ENCODE measurements at regions not wholly inside any gene's neighbourhood (a gene's known extent, or its start where the extent isn't known, plus 50 kb on each side); places are given as distances from the start of the nearest gene placed in this dataset.

DNA sequence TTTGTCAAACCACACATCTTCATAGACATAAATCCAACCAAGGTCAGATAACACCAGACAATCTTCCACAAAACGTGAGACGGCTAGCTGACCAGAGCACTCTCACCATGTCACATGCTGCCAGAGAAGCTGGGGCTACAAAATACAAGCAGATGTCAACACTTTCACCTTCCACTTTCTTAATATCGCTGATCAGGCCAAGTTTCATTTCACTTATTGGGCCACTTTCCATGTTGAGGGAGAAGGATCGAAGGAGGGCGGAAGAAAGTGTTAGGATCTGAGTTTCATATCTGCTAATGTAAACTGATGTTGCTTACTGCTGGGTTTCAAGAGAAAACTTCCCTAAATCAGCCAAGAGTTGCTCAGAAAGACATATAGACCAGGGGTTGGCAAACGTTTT is 177.0 kb upstream of the PRDM1 start:
- no peak for DNase-seq (ENCODE audit: low read depth, low spot score)

DNA sequence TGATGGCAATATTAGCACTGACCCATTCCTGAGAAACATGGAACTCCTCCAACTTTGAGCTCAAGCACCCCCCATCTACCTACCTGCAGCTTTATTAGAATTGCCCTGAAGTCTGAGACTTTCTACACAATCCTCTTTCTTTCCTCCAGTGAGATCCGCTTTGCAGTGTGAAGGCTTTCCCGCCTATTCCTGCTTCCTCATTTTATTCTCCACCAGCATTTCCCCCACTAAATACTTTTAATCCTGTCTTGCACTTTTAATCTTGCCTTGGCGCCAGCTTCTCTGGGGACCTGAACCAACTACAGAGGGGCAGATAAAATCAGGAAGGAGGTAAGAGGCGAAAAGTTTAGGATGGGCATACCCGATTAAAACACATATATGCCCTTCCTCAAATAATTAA is 178.1 kb upstream of the PRDM1 start:
- no peak for DNase-seq (ENCODE audit: low read depth, low spot score)

DNA sequence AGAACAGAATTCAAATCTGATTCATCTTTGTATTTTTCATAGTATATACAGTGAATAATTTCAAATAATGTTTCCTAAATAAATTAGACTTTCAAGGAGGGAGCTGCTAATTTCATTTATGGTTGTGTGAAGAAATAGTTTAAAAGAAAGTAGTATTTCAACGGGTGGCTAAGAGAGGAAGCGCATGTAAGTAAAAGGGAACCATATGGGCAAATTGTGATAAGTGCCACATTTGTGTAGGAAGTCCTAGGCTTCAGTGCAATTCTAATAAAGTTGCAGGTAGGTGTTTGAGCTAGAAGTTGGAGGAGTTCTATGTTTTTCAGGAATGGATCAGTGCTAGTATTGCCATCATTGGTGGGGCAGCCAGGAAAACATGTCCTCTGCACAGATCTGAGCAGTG is 178.8 kb upstream of the PRDM1 start:
- no peak for DNase-seq (ENCODE audit: low read depth, low spot score)

DNA sequence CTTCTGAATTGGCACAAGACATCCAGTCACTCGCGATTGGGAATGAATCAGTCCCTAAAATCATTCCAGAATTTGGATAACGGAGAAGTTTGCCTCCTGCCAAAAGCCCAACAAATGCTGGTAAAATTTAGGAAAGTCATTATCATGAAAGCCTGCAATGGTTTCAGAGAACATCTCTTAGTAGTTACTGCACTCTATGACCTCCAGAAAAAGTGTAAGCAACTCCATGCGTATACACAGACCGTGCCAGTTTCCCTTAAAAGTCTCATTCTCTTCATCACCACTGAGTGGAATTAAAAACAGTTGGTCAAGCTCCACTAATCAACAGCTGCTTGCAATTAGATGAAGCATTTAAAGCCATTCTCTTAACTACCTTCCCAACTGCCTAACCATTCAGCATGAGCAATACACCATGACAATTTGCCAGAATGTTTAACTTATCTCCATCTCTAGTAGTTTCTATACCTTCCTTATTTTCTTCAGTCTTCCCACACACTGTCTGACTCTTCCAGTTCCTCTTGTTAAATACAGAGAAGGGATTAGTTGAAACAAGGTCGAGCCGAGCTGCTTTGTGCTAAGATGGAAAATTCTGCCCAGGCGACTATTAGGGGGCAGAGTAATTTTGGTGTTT is 183.6 kb upstream of the PRDM1 start:
- DNase-seq (ENCODE audit: low read depth, low spot score): no peak

DNA sequence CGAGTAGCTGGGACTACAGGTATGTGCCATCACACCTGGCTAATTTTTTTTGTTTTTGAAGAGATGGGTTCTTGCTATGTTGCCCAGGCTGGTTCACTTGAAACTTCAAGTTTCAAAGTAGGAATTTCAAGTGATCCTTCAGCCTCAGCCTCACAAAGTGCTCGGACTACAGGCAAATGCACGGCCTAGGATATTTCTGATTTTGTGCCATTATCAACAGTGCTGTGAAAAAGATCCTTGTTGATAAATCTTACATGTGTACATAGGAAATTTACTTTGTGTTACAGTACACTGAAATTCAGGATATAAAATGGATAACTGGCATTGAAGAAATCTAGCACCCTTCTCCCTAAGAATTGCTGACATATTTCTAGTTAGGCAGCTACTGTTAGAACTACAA is 184.6 kb upstream of the PRDM1 start:
- DNase-seq (ENCODE audit: low read depth, low spot score): no peak

DNA sequence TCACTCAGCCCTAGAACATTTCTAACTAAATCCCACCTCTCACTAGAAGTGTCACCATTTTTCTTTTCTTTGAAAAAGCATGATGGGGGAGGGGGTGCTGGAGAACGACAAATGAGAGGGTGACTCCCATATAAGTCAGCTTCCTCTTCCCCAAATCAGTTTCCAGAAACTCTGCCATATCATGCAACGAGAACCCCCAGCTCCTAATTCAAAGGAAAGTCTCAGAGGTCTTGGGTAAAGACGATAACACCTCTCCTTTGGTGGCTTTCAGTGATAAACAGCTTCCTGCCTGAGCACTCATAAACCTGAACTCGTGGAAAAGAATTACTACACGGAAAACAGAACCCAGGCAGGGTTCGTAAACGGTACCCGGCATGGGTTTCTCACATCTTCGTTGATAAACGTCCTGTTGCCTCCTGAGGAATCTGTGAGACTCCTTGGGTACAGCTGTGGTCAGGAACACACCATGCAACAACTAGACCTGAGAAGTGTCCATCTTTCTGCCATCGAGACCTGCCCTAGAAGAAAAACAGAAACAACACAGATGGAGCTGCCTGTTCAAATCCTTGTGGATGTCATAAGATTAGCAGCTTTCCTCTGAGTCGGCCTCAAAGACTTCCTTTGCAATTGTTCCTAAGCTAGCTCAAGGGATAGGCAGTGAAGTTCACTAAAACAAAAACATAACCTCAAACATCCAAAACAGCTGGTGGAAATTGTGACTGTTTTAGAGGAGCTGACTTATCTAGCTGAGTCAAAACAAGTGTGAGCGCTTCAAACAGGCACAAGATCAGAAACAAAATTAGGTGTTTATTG is 185.8 kb upstream of the PRDM1 start:
- peak; percentile 7 for DNase-seq (ENCODE audit: low read depth, low spot score)

DNA sequence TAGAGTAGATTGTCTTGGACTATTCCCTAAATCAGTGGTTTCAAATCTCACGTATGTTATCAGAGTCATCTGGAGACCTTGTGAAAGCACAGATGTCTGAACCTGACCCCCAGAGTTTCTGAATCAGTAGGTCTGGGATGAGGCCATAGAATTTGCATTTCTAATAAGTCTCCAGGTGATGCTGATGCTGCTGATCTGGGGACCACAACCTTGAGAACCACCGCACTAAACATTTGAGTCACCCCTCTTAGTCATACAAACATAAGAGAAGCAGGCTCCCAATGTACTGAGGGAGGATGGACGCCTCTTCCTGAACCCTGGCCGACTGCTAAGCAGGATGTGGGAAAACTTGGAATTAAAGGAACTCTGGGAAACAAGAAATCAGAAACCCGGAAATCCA is 187.8 kb upstream of the PRDM1 start:
- no peak for DNase-seq (ENCODE audit: low read depth, low spot score)

DNA sequence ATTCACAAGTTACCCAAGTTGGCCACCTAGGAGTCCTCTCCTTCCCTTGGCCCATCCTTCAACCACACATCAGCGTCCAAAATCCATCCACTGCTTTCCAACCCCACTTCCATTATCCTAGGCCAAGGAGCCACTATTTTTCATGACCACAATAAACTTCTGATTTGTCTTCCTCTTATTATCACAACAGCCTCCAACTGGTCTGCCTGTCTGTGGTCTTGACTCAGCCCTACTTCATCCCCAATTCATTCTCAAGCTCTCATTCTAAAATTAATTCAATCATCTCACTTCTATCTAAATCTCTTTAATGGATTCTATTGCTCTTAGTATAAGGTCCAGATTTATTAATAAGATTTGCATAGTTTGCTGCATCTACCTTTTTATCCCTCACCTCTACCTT is 189.0 kb upstream of the PRDM1 start:
- no peak for DNase-seq (ENCODE audit: low read depth, low spot score)

DNA sequence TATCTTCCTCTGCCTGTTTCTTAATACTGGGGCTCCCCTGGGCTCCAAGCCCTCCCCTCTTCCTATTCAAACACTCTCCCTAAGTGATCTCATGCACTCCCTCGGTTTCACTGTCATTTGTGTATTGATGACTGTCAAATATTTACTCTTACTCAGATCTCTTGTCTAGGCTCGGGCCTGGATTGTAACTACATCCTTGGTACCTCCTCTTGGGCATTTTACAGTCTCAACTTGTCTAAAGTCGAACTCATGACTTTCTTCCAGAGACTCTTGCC is 189.4 kb upstream of the PRDM1 start:
- no peak for DNase-seq (ENCODE audit: low read depth, low spot score)

DNA sequence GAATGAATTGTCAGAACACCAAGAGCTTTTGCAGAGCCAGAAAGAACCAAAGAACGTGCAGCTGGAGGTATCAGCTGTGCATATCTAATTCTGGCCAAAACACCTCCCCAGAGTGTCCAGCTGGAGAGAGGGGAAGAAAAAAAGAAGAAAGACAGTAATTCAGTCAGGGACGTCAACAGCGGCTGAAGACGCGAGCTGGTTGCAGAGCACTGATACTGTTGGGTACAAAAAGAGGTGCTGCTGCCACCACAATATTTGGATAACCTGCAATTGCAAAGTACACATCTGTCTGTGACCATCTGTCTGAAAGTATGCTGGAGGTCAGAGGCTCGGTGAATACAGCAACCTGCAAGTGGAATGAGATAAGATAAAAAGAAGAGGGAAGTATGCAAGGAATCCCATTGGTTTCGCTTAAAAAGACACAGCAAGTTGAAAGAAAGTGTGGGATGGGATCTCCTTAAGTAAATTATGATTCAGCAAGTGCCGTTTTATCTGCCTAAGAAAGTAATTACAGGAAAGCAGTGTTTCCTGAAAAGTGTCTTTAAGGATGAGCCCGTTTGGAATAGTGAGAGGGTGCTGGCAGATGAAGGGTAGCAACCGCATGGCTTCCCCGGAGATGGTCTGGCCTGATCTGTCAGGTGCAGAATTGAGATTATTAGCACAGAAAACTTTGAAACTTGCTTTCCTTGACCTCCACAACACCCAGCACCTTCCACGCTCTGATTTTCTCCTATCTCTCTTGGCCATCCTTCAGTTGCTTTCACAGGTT is 189.9 kb upstream of the PRDM1 start:
- DNase-seq (ENCODE audit: low read depth, low spot score): no peak

DNA sequence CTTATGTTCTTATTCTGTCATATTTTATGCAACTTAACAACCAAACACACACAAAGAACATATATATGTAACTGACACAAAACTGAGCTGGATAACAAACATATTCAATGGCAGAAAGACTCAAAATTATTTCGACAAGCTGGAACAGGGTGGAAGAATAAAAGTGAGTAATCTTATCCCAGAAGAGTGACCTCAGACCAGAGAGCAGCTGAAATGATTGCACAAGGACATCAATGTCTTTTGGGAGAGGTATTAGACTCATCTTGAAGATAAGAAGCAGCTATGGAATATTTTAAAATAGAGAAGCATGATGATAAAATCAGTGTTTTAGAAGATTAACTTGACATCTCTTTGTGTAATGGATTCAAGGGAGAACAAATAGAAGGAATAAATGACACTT is 191.6 kb upstream of the PRDM1 start:
- DNase-seq (ENCODE audit: low read depth, low spot score): no peak

DNA sequence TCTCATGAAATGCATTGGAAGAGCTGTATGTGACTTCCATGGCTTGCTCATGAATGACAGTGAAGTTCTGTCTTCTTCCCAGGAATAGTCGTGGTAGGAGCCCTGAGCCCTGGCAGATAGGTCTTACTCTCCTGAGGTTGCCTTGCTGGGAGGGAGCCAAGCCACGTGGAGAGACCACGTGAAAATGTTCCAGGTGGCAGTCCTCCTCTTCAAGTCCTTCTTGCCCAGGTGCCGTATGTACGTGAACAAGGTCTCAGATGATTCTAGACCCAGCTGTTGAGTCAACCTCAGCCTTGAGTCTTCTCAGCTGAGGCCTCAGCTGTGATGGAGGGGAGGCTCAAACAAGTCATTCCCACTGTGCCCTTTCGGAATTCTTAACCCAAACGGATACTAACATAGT is 192.4 kb upstream of the PRDM1 start:
- DNase-seq (ENCODE audit: low read depth, low spot score): no peak

DNA sequence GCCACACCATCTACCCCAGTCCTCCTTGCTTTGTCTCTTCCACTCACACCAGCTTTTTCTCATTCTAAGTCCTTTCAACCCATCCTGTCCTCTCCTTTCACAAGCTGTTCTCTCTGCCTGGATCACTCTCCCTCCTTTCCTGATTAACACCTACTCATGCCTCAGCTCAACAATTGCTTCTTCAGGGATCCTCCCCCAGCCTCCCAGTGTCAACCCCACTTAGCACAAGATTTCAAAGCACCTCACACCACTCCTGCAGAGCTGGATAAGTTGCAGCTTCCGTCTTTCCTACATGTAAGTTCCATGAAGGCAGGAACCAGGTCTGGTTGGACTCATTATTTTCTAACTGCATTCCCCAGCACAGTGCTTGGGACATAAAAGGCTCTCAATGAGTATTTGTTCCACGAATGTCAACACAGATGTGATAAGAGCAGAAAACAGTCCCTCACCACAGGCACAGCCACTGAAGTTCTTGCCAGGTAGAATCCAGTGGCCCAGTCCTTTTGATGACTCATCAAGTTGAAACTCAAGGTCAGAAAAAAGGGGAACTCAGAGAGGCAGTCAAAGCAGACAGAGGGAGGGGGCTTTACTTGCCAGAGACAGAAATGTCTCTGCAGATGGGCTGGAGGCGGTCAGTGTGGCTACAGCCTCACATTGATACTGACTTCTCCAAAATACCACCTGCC is 193.4 kb upstream of the PRDM1 start:
- no peak for DNase-seq (ENCODE audit: low read depth, low spot score)

DNA sequence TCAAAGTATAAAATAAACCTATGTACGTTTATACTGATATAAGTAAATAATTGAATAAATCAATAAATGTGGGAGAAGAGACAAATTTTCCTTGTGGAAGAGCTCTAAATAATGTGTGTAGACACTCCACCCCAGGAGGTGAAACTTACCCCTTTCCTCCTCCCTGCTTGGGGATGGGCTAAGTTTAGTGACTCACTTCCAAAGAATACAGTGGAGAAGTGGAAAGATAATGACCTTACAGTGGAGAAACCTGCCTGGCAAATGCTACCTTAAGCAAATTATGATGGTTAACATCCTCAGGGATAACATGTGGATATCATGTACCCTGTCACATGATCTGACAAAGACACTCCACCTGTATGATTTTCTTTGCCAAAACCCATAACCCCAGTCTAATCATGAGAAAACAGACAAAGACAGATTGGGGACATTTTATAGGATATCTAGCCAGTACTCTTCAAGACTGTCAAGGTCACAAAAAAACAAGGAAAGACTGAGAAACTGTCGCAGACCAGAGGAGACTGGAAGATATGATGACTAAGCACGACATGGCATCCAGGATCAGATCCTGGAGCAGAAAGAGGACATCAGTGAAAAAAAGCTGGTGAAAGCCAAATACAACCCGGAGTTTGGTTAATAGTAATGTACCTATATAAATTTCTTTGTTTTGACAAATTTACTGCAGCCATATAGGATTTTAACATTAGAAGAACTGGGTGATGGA is 195.5 kb upstream of the PRDM1 start:
- DNase-seq (ENCODE audit: low read depth, low spot score): no peak

DNA sequence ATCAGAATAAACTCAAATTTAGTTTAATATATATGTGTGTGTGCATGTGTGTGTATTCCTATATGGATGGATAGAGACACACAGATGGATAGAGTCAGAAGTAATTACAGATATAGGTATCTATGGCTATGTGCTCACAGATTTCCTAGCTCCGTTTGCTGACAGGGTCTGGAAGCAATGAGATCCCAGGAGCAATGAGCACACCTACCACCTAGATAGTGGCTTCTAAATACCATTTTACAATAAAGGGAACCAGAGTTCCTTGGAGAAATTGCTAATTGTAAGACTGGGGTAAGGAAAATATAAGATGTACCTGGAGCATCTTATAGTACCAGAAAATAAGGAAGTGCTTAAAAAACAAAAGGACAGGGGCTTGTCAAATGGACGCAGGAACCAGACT is 196.2 kb upstream of the PRDM1 start:
- no peak for DNase-seq (ENCODE audit: low read depth, low spot score)

DNA sequence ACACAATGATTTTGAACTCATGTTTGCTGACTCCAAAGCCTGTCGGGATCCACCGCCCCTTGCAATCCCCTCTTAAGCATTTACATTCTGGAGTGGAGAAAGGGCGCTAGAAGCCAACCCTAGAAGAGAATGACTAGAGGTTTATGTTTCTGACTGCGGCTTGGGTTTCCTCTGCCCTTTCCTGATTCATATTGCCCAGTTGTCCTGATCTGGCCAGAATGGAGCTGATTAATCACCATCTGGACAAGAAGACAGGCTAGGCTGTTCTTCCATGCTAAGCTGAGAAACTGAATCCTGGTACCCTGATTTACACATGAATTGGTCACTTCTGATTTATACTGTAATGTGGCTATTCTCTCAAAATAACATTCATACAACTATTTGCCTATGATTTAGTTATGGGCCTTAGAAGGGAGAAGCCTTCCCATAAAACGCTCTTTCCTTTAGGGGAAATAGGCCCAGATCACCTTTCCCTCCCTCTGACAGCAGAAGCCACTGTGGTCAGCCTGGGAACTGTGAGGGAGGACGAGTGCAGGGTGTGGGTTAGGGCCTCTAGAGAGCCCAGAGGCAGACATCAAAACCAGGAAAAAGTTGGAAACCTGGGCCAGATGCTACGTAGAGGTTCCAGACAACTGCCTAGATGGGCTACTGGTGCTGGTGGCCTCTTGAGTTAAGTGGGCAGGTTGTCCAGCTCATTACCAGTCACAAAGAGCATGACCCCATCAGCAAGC is 199.2 kb upstream of the PRDM1 start:
- no peak for DNase-seq (ENCODE audit: low read depth, low spot score)

DNA sequence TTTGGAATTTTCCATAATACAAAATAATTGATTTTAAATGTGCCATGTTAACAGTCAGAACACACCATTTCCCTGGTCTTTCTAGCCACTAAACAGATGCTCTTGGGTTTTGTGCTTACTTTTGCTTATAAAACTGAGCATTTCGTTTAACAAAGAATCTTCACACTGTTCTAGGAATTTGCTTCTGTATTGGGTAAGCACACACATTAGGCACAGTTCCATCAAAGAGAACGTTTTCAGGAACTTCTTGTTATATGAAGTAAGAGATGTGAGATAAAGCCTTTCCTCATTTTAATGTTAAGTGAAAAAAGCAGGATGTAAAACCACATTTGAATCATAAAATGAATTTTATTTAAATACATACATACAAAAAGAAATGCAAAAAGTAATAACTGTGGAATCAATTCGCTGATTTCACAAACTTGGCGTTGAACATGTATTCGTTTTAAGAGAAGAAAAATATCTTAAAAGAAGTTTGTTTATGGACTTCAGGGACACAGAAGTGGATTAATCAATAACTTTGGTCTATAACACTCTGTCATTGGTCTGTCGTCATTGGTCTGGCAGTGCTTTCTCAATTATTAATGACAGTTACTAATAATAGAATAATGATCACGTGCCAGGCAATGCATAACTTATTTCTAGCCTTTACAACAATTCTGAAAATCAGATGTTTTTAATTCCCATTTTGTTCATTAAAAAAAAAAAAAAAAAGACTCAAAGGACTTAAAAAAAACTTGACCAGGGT is 199.9 kb upstream of the PRDM1 start:
- DNase-seq (ENCODE audit: low read depth, low spot score): no peak

DNA sequence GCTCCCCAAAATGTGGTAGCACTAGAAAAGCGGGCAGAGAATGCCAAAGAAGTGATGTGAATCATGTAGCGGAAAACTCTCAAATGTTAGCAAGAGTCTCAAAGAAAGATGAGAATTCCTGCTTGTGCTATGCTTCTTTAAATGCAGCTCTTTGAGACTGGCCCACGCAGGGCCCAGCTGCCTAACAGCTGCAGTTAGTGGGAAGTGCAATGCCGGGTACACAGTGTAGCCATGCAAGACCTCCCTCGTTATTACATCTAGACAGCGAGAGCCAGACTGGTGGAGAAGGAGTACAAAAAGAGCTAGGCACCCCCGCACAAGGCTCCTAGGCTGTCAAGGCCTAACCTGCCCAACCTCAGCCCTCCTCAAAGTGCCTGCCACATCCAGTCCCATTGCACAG is 201.7 kb upstream of the PRDM1 start:
- no peak for DNase-seq (ENCODE audit: low read depth, low spot score)

DNA sequence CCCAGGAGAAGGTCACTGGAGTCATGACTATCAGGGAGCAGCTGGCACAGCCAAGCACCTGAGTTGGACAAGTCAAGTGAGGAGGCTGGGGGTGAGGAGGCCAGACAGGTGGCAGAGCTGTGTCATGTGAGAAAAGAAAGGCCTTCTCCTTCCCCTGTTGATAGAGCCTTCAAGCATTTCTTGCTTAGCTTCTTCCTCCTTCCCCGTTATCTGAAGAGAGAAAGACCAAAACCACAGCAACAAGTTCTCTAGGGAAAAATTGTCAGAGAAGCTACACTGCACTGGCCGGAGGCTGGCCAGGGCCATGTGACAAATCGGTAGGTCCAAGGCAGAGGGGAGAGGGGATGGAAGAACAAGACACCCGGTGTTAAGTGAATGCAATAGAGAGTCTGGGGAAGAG is 202.1 kb upstream of the PRDM1 start:
- DNase-seq (ENCODE audit: low read depth, low spot score): no peak

DNA sequence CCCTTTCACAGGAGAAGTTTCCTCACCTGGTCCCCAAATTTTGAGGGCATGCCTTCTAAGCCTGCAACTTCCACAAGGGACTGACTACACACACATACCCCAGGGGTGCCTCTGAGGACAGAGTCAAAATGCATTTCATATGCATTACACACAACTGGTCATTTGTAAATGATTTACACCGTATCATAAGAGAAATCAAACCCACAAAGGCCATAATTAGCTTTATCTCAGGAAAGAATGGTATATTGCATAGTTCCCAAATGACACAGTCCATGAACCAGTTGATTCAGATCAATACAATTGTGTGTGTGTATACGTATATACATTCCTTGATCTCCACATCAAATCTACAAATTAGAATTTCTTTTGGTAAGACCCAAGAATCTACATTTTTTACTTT is 203.3 kb upstream of the PRDM1 start:
- DNase-seq (ENCODE audit: low read depth, low spot score): no peak
